ENCODE measurements at regions not wholly inside any gene's neighbourhood (a gene's known extent, or its start where the extent isn't known, plus 50 kb on each side); places are given as distances from the start of the nearest gene placed in this dataset.

- no peak for DNase-seq (ENCODE audit: low spot score)
- Histone ChIP-seq H3K27ac (no peak overlapping the region), H3K9me2 (replicated peaks; ENCODE audit: insufficient read depth) (no peaks in the 10 kb centered on the region), H4K20me1 (ENCODE audit: insufficient read depth, poor library complexity, severe bottlenecking) (no peaks in the 10 kb centered on the region), H3K27me3 (no peaks in the 10 kb centered on the region), H3K9me3 (ENCODE audit: low read depth) (no peaks in the 10 kb centered on the region), H3K36me3 (replicated peaks; ENCODE audit: insufficient read depth, low read depth) (no peaks in the 10 kb centered on the region), H2AFZ (no peak overlapping the region), H3K4me3 (no peak overlapping the region), H3K79me2 (no peaks in the 10 kb centered on the region), H3K4me1 (ENCODE audit: insufficient read depth) (peaks cover 3% of the 10 kb centered on the region), H3K4me2 (no peak overlapping the region)
- 52% methylated on average over 4 of the region's 4 CpGs for WGBS (ENCODE audit: low lambda C conversion rate, missing lambda C conversion rate)
- TF ChIP-seq EZH2 (IDR thresholded peaks at IDR 0.05; ENCODE audit: borderline replicate concordance) (no peak), CTCF (IDR thresholded peaks at IDR 0.05; ENCODE audit: poor library complexity) (peak; percentile 52)
Measured at GRCh38 chr3:168952551-168952950, 711.0 kb downstream of the MECOM start.

- Histone ChIP-seq H3K36me3 (replicated peaks; ENCODE audit: insufficient read depth, low read depth) (no peaks in the 10 kb centered on the region), H3K4me1 (ENCODE audit: insufficient read depth) (peaks cover 3% of the 10 kb centered on the region), H3K9me2 (replicated peaks; ENCODE audit: insufficient read depth) (no peaks in the 10 kb centered on the region), H3K27ac (no peak overlapping the region), H3K27me3 (no peaks in the 10 kb centered on the region), H3K79me2 (no peaks in the 10 kb centered on the region), H3K4me2 (no peak overlapping the region), H4K20me1 (ENCODE audit: insufficient read depth, poor library complexity, severe bottlenecking) (no peaks in the 10 kb centered on the region), H3K9me3 (ENCODE audit: low read depth) (no peaks in the 10 kb centered on the region), H2AFZ (no peak overlapping the region), H3K4me3 (no peak overlapping the region)
- TF ChIP-seq CTCF (IDR thresholded peaks at IDR 0.05; ENCODE audit: poor library complexity) = no peak
- no peak for TF ChIP-seq EZH2 (IDR thresholded peaks at IDR 0.05; ENCODE audit: borderline replicate concordance)
- TF ChIP-seq EZH2phosphoT487 (IDR thresholded peaks at IDR 0.05; ENCODE audit: low read depth, severe bottlenecking, unreplicated experiment) = no peak
- 88% methylated on average over 3 of the region's 3 CpGs for WGBS (ENCODE audit: low lambda C conversion rate, missing lambda C conversion rate)
- no peak for DNase-seq (ENCODE audit: low spot score)
Measured at GRCh38 chr3:168951884-168952283, 711.6 kb downstream of the MECOM start.

- H3K9me3 ChIP-seq (ENCODE audit: low read depth) = no peaks in the 10 kb centered on the region
- H4K20me1 ChIP-seq (ENCODE audit: insufficient read depth, poor library complexity, severe bottlenecking) = no peaks in the 10 kb centered on the region
- WGBS (ENCODE audit: low lambda C conversion rate, missing lambda C conversion rate) = 77% methylated on average over 4 of the region's 4 CpGs
- no peaks in the 10 kb centered on the region for H3K27me3 ChIP-seq
- H3K79me2 ChIP-seq = no peaks in the 10 kb centered on the region
- no peak for DNase-seq (ENCODE audit: low spot score)
- TF ChIP-seq CTCF (IDR thresholded peaks at IDR 0.05; ENCODE audit: poor library complexity) = no peak
- no peak for TF ChIP-seq EZH2 (IDR thresholded peaks at IDR 0.05; ENCODE audit: borderline replicate concordance)
- TF ChIP-seq EZH2phosphoT487 (IDR thresholded peaks at IDR 0.05; ENCODE audit: low read depth, severe bottlenecking, unreplicated experiment) = no peak
- H3K9me2 ChIP-seq (replicated peaks; ENCODE audit: insufficient read depth) = no peaks in the 10 kb centered on the region
- no peak overlapping the region for H3K4me3 ChIP-seq
- H3K4me2 ChIP-seq = no peak overlapping the region
- no peak overlapping the region for H3K27ac ChIP-seq
- no peaks in the 10 kb centered on the region for H3K36me3 ChIP-seq (replicated peaks; ENCODE audit: insufficient read depth, low read depth)
- H3K4me1 ChIP-seq (ENCODE audit: insufficient read depth) = peaks cover 3% of the 10 kb centered on the region
- no peak overlapping the region for H2AFZ ChIP-seq
Measured at GRCh38 chr3:168951368-168951767, 712.1 kb downstream of the MECOM start.

- Histone ChIP-seq H3K9me2 (replicated peaks; ENCODE audit: insufficient read depth) (no peaks in the 10 kb centered on the region), H3K79me2 (no peaks in the 10 kb centered on the region), H4K20me1 (ENCODE audit: insufficient read depth, poor library complexity, severe bottlenecking) (no peaks in the 10 kb centered on the region), H3K27ac (no peak overlapping the region), H3K4me3 (no peak overlapping the region), H3K4me2 (no peak overlapping the region), H3K27me3 (no peaks in the 10 kb centered on the region), H3K9me3 (ENCODE audit: low read depth) (no peaks in the 10 kb centered on the region), H3K36me3 (replicated peaks; ENCODE audit: insufficient read depth, low read depth) (no peaks in the 10 kb centered on the region), H2AFZ (no peak overlapping the region), H3K4me1 (ENCODE audit: insufficient read depth) (peaks cover 3% of the 10 kb centered on the region)
- TF ChIP-seq CTCF (IDR thresholded peaks at IDR 0.05; ENCODE audit: poor library complexity) = no peak
- TF ChIP-seq EZH2phosphoT487 (IDR thresholded peaks at IDR 0.05; ENCODE audit: low read depth, severe bottlenecking, unreplicated experiment) = no peak
- no peak for TF ChIP-seq EZH2 (IDR thresholded peaks at IDR 0.05; ENCODE audit: borderline replicate concordance)
- WGBS (ENCODE audit: low lambda C conversion rate, missing lambda C conversion rate) = 36% methylated on average over 1 of the region's 1 CpG
- DNase-seq (ENCODE audit: low spot score) = no peak
Measured at GRCh38 chr3:168950622-168951021, 712.9 kb downstream of the MECOM start.
